Tibial nerve (tissue), 4 donors: ENCODE measurements at regions not wholly inside any gene's neighbourhood (a gene's known extent, or its start where the extent isn't known, plus 50 kb on each side); places are given as distances from the start of the nearest gene placed in this dataset.

Experiments used
- CTCF ChIP-seq, 5 experiments: fragments of 200-600 bp in 3 of 5; fragments of 450-650 bp in 2 of 5; sonication (generic) in 3 of 5; IDR thresholded peaks; one replicate each; pipeline ENCODE4 v1.5.1; 2016 to 2019; ENCODE audit warnings: antibody characterized with exemption in 5 of 5, mild to moderate bottlenecking in 3 of 5, moderate library complexity in 2 of 5
- EP300 ChIP-seq, 2 donors: sonication (generic); formaldehyde crosslinking; IDR thresholded peaks; one replicate each; pipeline ENCODE4 v1.6.1; 2017; ENCODE audit warnings: antibody characterized with exemption in 2 of 2, mild to moderate bottlenecking in 1 of 2
- POLR2A ChIP-seq, 2 donors: fragments of 450-650 bp; IDR thresholded peaks; one replicate each; pipeline ENCODE4 v1.6.1; 2017; ENCODE audit warnings: antibody characterized with exemption in 2 of 2, mild to moderate bottlenecking in 2 of 2, moderate library complexity in 2 of 2

GRCh38 chr14:82549306-82549990, 1015.8 kb upstream of the SEL1L start:
- TF ChIP-seq CTCF (IDR thresholded peaks at IDR 0.05) (no peak), POLR2A (IDR thresholded peaks at IDR 0.05) (no peak), EP300 (IDR thresholded peaks at IDR 0.05) (no peak)
